GM12891 (cell line): ENCODE measurements at regions not wholly inside any gene's neighbourhood (a gene's known extent, or its start where the extent isn't known, plus 50 kb on each side); places are given as distances from the start of the nearest gene placed in this dataset.

Source experiments
- DNase-seq: peaks from one replicate; pipeline ENCODE4 v3.0.0; 2011; ENCODE audit warnings: low spot score; ENCODE audit not compliant: insufficient read length
- FAIRE-seq: peaks from 2 replicates; lab custom pipeline; 2011; peaks lifted over from hg19 to GRCh38; lab: Jason Lieb, UNC
- PAX5 ChIP-seq: IDR thresholded peaks from 2 replicates; pipeline ENCODE4 v1.6.1; 2011; ENCODE audit warnings: low read length, moderate library complexity, mild to moderate bottlenecking; ENCODE audit not compliant: insufficient read depth, severe bottlenecking
- POLR2A ChIP-seq: IDR thresholded peaks from 2 replicates; pipeline ENCODE4 v1.6.1; 2011; ENCODE audit warnings: low read depth, low read length, control low read depth
- POLR2AphosphoS5 ChIP-seq: IDR thresholded peaks from 2 replicates; pipeline ENCODE4 v1.6.1; 2011; ENCODE audit warnings: low read depth, low read length, control low read depth
- POU2F2 ChIP-seq: IDR thresholded peaks from 2 replicates; pipeline ENCODE4 v1.6.1; 2011; ENCODE audit warnings: low read depth, mild to moderate bottlenecking, control low read depth, low read length, moderate library complexity
- SPI1 ChIP-seq: IDR thresholded peaks from 2 replicates; pipeline ENCODE4 v1.6.1; 2011; ENCODE audit warnings: low read depth, low read length, control low read depth
- TAF1 ChIP-seq: IDR thresholded peaks from 2 replicates; pipeline ENCODE4 v1.6.1; 2011; ENCODE audit warnings: low read depth, low read length, control low read depth

DNA sequence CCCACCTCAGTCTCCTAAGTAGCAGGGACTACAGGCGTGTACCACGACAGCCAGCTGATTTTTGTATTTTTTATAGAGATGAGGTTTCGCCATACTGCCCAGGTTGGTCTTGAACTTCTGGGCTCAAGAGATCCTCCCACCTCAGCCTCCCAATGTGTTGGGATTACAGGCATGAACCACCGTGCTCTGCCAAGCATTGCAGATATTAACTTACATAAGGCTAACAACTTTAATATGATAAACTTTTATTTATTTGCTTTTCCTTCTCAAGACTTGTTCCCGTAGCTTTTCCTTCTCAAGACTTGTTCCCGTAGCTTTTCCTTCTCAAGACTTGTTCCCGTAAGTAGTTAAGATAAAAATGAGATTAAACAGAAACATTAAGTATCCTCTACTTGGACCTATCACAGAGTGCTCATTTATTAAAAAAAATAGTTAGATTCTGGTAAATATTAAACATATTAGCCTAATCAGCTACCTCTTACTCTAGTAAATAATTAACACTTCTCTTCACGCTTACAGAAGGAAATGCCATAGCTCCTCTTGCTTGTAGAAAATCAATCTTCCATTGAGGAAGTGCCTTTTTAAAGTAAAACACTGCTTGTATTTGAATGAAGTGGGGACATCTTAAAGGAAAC lies 157.7 kb upstream of the KITLG start:
- FAIRE-seq = no peak
- no peak for TF ChIP-seq POLR2AphosphoS5
- no peak for TF ChIP-seq TAF1
- no peak for TF ChIP-seq POLR2A
- no peak for TF ChIP-seq PAX5
- no peak for TF ChIP-seq POU2F2
- no peak for TF ChIP-seq SPI1
- no peak for DNase-seq

DNA sequence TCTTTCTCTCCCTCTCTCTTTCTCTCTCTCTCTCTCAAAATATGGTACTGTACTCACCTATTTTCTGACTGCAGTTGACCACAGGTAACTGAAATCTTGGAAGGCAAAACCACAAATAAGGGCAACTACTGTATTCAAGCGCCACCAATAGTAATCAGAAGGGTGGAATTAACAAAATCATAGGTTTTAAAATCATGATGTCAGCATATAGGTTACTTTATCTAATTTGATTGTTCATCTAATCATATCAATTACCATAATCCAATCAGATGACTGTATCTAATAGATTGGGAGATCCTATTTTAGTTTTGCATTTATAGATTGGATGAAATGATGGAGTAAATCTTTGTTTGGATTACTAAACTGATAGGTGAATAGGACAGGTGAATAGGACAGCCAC lies 155.8 kb upstream of the KITLG start:
- FAIRE-seq (no peak), DNase-seq (no peak)
- TF ChIP-seq SPI1 (no peak), TAF1 (no peak), POLR2AphosphoS5 (no peak), POU2F2 (no peak), PAX5 (no peak), POLR2A (no peak)

GRCh38 chr12:88733008-88733407 lies 152.7 kb upstream of the KITLG start:
- TF ChIP-seq POLR2A (no peak), POU2F2 (no peak), PAX5 (no peak), SPI1 (no peak), POLR2AphosphoS5 (no peak), TAF1 (no peak)
- FAIRE-seq (no peak), DNase-seq (no peak)

GRCh38 chr12:88729196-88729595 lies 148.9 kb upstream of the KITLG start:
- no peak for FAIRE-seq
- no peak for DNase-seq
- TF ChIP-seq POU2F2 (no peak), PAX5 (no peak), TAF1 (no peak), POLR2A (no peak), POLR2AphosphoS5 (no peak), SPI1 (no peak)

GRCh38 chr12:88726806-88727720 lies 146.8 kb upstream of the KITLG start:
- no peak for FAIRE-seq
- no peak for TF ChIP-seq POLR2AphosphoS5
- no peak for TF ChIP-seq TAF1
- TF ChIP-seq POLR2A = no peak
- no peak for TF ChIP-seq SPI1
- no peak for TF ChIP-seq POU2F2
- TF ChIP-seq PAX5 = no peak
- DNase-seq = no peak

DNA sequence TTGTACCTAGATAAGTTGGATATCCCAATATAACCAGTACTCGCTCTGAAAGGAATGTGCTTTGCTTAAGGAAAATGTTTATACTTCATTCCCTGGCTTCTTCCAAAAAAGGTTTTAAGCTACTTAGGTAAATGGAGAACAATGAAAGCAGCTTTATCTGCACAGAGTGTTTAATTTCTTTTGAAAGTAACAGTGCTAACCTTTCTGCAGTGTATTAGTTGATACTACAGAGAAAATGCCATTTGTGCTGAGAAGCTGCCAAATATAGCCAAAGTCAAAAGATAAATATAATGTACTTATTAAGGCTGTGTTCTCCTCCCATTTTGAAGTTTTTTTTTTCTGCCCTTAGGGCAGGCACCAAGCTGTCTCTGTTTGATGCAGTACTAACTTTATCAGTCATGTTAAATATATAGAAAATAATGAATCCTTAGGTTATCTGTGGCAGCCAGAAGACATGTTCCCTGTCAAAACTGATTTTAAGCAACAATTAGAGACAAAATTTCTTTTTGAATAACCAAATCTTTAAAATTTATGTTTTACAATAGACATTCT lies 145.4 kb upstream of the KITLG start:
- TF ChIP-seq POU2F2 (no peak), POLR2A (no peak), POLR2AphosphoS5 (no peak), TAF1 (no peak), SPI1 (no peak), PAX5 (no peak)
- no peak for DNase-seq
- FAIRE-seq = no peak

DNA sequence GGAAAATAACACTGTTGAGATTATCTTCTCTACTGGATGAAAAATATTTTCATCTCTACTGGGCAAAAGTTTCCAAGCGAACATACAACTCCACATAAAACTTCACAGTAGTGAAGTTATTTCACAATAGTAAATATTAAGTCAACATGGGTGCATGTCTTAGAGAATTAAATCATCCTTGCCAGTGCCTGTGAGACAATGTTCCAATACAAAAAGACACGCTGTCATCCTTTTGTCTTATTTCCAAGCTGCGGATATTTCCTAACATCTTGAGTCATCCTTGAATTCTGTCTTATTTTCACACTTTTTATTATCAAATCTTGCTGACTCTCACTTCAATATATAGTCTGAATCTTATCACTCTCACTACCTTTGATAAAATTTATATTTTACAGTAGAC lies 142.9 kb upstream of the KITLG start:
- FAIRE-seq (no peak), DNase-seq (no peak)
- no peak for TF ChIP-seq PAX5

DNA sequence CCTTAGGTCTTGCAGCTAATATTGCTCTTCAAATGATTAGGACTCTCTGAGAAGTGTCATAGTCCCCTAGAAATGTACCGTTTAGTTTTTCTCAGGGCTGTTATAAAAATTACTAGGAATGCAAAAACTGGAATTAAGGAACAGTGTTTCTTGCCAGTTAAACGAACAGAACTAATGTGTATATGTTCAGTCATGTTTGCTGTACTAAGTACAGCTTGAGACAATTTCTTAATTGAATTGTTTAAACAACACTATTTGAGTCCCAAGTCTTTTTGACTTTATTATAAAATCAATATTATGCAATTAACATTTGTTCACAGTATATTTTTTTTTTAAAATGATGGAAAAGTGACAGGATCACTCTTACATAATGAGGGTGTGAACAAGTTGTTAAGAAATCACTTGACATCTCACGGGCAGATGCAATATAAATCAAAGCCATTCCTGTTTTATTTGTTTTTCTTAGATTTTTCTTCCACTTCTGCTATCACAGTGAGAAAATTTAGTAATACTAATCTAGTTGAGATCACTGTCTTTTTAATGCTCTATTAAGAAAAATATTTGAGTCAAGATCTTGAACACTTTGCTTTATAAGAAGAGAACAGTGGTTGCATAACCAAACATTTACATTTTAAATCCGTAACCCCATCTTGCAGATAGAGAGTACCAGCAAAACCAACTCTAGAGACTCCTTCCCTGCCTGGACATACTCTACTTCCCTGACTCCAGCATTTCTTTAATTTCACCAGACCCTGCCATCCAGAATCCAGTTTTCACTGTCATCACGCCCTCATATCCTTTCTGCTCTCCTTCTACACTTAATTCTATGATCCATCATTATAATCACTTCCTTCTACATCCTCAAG lies 140.7 kb upstream of the KITLG start:
- TF ChIP-seq PAX5 = no peak
- TF ChIP-seq POU2F2 = no peak
- no peak for TF ChIP-seq TAF1
- no peak for TF ChIP-seq POLR2A
- TF ChIP-seq SPI1 = no peak
- FAIRE-seq (no peak), DNase-seq (no peak)

DNA sequence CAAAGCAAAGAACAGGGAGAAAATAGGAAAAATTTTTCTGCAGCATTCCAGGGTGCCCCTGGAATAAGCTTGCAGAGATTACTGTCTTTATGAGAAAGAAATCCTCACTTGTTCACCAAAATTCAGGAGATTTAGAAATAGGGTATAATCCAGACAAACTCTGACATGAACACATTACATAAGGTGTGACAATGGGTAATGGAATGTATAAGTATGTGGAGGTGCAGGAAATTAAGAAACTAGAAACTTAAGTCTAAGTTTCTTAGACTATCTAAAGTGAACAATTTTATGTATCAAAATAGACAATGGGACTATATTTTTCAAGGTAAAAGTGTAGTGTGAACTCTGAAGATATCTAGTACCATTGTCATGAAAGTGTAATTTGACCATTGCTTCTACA lies 140.0 kb upstream of the KITLG start:
- TF ChIP-seq POU2F2 (no peak), TAF1 (no peak), POLR2A (no peak), SPI1 (no peak)

GRCh38 chr12:88717188-88717587 lies 136.9 kb upstream of the KITLG start:
- TF ChIP-seq PAX5 = no peak
- no peak for TF ChIP-seq POU2F2
- TF ChIP-seq TAF1 = no peak
- TF ChIP-seq POLR2AphosphoS5 = no peak
- no peak for TF ChIP-seq POLR2A
- TF ChIP-seq SPI1 = no peak
- no peak for FAIRE-seq
- no peak for DNase-seq

More for the DNA sequence above, 140.0 kb upstream of the KITLG start:
- DNase-seq (no peak), FAIRE-seq (no peak)
